ENCODE measurements at regions not wholly inside any gene's neighbourhood (a gene's known extent, or its start where the extent isn't known, plus 50 kb on each side); places are given as distances from the start of the nearest gene placed in this dataset.
"Not testable (repeated sequence)": the region's sequence is repeated elsewhere in the genome, so short reads cannot be mapped to it uniquely, and the experiment has no call there.

DNA sequence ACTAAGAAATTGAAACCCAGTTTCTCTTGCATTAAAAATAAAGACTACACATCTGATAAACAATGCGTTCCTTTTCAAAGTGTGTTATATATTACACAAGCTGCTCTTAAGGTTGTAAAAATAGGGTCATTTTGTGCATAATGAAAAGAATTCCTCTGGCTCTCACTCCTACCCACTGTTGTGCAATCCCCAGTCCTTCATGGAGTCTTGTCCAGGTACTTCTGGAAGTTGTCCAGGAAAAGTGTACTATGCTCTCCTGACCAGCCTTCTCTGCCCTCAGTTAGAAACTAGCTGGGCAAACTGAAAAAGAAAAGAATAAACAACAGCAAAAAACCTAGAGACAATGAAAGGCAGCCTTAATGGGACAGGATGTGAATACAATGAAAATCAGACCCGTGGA lies 345.5 kb upstream of the PAPPA start:
- Histone ChIP-seq H3K27me3 (no peaks in the 10 kb centered on the region), H3K4me3 (no peak overlapping the region), H3K27ac (no peak overlapping the region), H3K9me3 (no peaks in the 10 kb centered on the region), H3K4me1 (no peaks in the 10 kb centered on the region), H3K36me3 (no peaks in the 10 kb centered on the region)
- TF ChIP-seq, protein P1, sequence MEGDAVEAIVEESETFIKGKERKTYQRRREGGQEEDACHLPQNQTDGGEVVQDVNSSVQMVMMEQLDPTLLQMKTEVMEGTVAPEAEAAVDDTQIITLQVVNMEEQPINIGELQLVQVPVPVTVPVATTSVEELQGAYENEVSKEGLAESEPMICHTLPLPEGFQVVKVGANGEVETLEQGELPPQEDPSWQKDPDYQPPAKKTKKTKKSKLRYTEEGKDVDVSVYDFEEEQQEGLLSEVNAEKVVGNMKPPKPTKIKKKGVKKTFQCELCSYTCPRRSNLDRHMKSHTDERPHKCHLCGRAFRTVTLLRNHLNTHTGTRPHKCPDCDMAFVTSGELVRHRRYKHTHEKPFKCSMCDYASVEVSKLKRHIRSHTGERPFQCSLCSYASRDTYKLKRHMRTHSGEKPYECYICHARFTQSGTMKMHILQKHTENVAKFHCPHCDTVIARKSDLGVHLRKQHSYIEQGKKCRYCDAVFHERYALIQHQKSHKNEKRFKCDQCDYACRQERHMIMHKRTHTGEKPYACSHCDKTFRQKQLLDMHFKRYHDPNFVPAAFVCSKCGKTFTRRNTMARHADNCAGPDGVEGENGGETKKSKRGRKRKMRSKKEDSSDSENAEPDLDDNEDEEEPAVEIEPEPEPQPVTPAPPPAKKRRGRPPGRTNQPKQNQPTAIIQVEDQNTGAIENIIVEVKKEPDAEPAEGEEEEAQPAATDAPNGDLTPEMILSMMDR (IDR thresholded peaks at IDR 0.05) = no peak
- TF ChIP-seq POLR2A (IDR thresholded peaks at IDR 0.05) = no peak
- DNase-seq = no peak
- intact Hi-C loops (cut with DNase I; ENCODE audit: low total_unique reads) = no loop called here

DNA sequence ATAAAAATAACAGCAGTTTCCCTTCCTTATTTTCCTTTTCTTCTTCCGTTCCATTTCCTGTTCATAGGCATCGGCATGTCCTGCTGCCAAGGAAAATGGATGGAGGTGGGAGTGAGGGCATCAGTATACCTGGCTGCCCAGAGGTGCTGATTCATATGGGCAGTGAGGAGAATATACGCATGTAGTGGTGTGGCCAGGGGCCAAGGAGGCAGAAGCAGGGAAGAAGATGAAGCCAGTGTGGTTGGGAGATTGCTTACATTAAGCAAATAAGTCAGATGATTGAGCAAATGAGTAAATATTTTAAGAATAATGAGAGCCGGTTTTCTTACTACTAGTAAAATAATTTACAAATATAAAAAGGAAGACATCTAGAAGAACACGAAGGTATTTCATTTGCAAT lies 344.9 kb upstream of the PAPPA start:
- no peak for DNase-seq
- TF ChIP-seq, protein P1 (IDR thresholded peaks at IDR 0.05) = no peak
- H3K9me3 ChIP-seq = no peaks in the 10 kb centered on the region
- H3K27me3 ChIP-seq = no peaks in the 10 kb centered on the region
- no peaks in the 10 kb centered on the region for H3K4me1 ChIP-seq
- H3K27ac ChIP-seq = no peak overlapping the region
- intact Hi-C loops (cut with DNase I; ENCODE audit: low total_unique reads) = no loop called here
- no peak overlapping the region for H3K4me3 ChIP-seq
- no peaks in the 10 kb centered on the region for H3K36me3 ChIP-seq

DNA sequence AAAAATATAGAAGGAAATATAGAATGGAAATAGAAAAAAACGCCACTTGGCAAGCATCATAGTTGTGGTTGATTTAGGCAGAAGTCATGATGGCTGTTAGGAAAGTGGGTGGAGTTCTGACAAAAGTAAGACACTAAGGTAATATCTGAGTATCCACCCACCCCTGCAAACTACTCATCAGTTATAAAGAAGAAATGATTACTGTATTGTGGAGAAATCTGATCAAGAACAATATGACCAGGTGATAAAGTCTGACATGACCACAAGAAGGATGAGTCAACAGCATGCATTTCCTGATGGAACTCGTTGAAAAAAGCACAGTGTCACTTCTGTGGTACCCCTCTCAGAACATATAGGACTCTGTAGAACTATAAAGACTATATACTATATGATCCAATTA lies 343.4 kb upstream of the PAPPA start:
- Histone ChIP-seq H3K27ac (no peak overlapping the region), H3K27me3 (no peaks in the 10 kb centered on the region), H3K36me3 (no peaks in the 10 kb centered on the region), H3K4me3 (no peak overlapping the region), H3K4me1 (no peaks in the 10 kb centered on the region), H3K9me3 (no peaks in the 10 kb centered on the region)
- TF ChIP-seq, protein P1 (IDR thresholded peaks at IDR 0.05) = no peak
- TF ChIP-seq POLR2A (IDR thresholded peaks at IDR 0.05) = no peak
- no peak for DNase-seq
- intact Hi-C loops (cut with DNase I; ENCODE audit: low total_unique reads) = no loop called here

DNA sequence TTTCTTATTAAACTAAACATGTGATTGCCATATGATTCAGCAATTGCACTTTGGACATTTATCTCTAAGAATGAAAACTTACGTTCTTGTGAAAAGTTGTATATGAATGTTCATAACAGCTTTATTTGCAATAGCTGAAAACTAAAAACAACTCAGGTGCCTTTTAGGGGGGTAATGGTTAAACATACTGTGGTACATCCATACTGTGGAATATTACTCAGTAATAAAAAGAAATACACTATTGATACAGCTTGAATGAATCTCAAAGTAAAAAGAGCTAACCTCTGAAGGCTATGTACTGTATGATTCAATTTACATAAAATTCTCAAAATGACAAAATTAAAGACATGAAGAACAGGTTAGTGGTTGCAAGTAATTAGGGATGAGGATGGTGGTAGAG lies 339.5 kb upstream of the PAPPA start:
- no peaks in the 10 kb centered on the region for H3K4me1 ChIP-seq
- H3K36me3 ChIP-seq = no peaks in the 10 kb centered on the region
- H3K27me3 ChIP-seq = no peaks in the 10 kb centered on the region
- intact Hi-C loops (cut with DNase I; ENCODE audit: low total_unique reads) = no loop called here
- DNase-seq = no peak
- TF ChIP-seq, protein P1 (IDR thresholded peaks at IDR 0.05) = no peak
- no peak for TF ChIP-seq POLR2A (IDR thresholded peaks at IDR 0.05)
- H3K9me3 ChIP-seq = no peaks in the 10 kb centered on the region
- no peak overlapping the region for H3K27ac ChIP-seq
- no peak overlapping the region for H3K4me3 ChIP-seq

DNA sequence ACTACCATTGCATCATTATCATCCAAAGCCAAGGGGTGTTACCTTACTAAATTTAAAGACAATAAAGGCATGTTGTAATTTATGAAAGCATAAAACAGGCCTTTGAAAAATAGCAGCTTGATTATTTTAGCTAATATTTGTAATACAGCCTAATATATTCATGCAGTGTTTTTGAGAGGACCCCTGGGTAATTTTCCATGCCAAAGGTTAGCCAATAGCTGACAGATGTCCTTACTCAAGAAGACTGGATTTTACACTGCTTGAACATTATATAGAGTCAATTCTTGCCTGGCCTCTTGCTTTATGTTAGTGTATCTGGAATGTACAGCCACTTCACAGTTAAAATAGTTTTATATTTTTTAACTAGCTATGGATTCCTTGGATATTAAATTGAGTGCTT lies 337.8 kb upstream of the PAPPA start:
- DNase-seq = no peak
- H3K27me3 ChIP-seq = no peaks in the 10 kb centered on the region
- intact Hi-C loops (cut with DNase I; ENCODE audit: low total_unique reads) = no loop called here
- TF ChIP-seq, protein P1 (IDR thresholded peaks at IDR 0.05) = no peak
- no peak for TF ChIP-seq POLR2A (IDR thresholded peaks at IDR 0.05)
- H3K4me1 ChIP-seq = no peaks in the 10 kb centered on the region
- H3K4me3 ChIP-seq = no peak overlapping the region
- H3K27ac ChIP-seq = no peak overlapping the region
- no peaks in the 10 kb centered on the region for H3K36me3 ChIP-seq
- H3K9me3 ChIP-seq = no peaks in the 10 kb centered on the region

DNA sequence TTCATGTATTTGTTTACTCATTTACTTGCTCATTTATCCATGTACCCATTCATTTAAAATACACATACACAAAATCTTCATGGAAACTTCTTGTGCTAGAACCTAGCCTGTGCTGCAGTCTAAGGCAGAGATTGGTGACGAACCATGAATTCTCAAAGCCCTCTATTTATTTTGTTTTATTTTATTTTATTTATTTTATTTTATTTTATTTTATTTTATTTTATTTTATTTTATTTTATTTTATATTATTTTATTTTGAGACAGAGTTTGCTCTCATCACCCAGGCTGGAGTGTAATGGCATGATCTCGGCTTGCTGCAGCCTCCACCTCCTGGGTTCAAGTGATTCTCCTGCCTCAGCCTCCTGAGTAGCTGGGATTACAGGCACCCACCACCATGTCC lies 334.9 kb upstream of the PAPPA start:
- DNase-seq; H3K4me3 ChIP-seq; H3K36me3 ChIP-seq; H3K4me1 ChIP-seq; H3K9me3 ChIP-seq; H3K27ac ChIP-seq; H3K27me3 ChIP-seq; intact Hi-C loops (cut with DNase I; ENCODE audit: low total_unique reads): not testable (repeated sequence)
